NCI-H82 (cell line): ENCODE measurements at regions not wholly inside any gene's neighbourhood (a gene's known extent, or its start where the extent isn't known, plus 50 kb on each side); places are given as distances from the start of the nearest gene placed in this dataset.

Experiments used
- DNase-seq: peaks from one replicate; lab custom pipeline; 2025; lab: John Stamatoyannopoulos, UW

DNA sequence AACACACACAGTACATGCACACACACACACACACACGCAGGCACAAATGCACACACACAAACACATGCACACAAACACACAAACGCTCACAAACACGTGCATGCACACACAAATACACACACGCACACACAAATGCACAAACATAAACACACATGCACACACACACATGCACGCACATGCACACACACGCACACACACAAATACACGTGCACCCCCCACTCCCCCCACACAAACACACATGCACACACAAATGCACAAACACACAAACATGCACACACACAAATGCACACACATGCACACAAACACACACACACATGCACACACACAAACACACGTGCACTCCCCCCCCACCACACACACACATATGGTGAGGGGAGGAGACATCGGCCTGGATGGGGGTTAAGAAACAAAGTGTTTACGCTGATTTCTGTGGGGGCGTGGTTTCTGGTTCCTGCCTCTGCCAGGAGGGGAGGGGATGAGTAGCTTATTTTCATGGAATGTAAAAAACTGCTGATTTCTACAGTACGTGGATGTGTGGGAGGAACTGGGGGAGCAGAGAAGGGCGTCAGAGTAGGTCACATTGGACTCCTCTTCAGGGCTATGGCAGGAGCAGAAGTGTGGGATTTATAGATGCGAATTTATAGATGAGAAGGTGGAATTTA, 607.2 kb downstream of the QKI start:
- DNase-seq: no peak

DNA sequence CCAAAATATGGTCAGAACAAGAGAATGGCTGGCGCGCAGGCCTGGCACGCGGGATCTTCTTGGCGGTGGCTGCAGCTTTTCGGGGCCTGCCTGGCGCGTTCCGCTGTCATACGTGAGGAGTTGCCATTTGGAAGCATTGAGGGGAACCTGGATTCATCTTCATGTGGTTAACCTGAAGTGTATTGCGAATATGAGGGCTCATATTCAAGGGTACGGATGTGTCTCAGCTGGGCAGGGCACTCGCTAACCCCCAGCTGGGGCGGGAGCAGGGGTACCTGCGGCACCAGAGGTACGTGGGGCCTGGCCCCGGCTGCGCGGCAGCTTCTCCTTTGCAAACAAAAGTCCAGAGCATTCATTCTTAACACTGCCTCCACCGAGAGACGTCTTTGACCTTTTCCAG, 605.6 kb downstream of the QKI start:
- DNase-seq: no peak

DNA sequence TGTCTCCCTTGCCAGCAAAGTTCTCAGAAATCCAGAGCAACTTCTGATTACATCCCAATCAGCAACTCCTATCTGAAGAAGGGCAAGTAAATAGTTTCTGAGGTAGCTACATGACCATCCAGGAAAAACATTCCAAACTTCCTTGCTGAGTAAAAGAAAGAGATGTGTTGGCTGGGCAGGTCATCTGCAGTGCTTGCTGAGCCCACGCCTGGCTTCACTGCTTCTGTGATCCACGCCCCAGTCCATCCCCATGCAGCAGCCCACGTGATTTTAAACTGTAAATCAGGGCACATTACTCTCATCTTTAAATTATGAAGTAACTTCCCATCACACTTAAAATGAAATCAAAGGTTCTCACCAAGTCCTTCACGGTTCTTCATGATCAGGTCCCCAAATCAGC, 603.6 kb downstream of the QKI start:
- DNase-seq: no peak

DNA sequence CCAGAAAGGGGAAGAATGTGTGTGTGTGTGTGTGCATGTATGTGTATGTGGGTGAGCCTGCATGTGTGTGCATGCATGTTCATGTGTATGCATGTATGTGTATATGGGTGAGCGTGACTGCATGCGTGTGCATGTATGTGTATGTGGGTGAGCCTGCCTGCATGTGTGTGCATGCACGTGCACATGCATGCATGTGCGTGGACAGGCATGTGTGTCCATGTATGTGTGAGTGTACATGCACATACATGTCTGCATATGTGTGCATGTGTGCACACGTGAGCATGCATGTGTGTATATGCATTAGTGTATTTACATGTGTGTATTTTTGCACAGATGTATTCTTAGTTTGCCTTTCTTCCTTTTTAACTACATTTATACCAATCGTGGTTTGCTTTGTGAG, 601.5 kb downstream of the QKI start:
- DNase-seq: no peak

DNA sequence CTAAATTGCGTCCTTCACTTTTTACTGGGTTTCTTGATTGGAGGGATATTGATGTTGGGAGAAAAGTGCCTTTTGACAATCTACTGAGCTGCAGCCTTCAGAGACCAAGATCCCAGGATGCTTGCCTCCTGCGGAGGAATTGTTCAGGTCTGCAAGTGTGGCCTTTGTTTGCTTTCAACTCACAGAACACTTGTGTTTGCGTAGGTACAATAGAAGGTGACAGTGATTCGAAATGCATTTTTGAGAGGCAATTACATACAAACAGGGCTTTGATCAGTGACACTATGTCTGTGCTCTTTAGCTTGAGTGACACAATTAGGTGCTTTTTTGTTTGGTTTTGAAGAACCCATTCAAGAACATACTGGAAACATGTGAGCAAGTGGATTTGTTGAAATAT, 600.6 kb downstream of the QKI start:
- no peak for DNase-seq

DNA sequence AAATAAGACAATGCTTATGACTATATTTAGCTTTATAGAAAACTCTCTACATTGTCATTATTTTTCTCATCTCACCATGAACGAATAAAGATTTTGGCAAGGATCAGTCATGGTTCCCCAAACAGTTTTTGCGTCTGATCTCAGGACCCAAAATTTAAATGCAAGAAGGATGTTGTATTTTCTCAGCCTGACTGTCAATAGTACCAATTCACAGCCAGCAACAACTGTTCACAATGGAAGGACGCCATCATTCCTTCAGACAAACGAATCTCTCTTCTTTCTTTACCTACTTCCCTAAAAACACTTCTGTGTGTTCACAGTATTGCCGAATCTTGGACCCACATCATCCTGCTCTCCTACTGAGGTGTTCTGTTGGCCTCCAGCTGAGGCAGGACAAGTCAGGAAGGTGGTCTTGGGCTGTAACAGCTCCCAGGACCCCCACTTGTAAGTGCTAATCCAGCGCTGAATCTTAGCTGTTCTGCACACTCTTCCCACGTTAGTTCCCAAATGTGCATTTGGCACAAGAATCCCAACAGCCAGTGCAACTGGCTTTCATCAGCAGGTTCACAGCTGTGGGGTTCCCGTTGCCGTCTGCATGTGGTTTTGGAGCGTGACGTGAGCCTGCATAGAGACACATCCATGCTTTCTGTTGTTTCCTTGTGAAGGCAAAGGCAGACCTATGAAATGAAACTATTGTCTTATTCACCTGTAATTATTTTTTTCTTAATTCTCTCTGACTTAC, 600.0 kb downstream of the QKI start:
- no peak for DNase-seq

DNA sequence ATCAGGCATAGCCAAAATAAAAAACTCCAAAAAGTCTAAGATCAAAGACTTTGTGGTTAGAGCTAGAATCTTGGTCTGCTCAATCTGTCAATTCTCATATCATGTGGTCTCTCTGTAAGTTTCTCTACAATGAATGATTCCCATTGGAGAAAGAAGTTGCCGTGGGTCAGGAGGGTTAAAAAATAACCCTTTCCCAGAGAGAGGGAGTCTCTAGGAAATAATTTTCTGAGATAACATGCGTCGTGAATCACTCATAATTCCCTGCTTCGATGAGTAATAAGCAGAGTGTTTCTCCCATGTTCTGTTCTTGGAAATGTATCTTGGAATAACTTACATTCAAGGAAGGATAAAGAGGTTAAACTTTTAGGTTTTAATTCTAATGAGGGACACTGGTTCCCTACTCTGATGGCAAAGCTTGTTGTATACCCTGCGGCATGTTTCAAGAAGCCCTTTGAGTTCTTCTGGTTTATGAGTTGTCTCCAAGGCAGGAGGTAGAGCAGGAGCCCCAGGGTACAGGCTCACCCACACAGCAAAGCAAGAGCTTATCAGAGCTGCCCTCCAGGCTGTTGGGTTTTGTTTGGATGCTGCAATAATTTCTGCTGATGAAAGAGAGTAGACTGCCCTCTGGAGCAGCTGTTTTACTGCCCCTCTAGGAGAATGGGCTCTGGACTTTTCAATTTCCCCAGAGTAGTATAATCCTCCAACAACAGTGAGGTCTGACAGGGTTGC, 599.1 kb downstream of the QKI start:
- no peak for DNase-seq

DNA sequence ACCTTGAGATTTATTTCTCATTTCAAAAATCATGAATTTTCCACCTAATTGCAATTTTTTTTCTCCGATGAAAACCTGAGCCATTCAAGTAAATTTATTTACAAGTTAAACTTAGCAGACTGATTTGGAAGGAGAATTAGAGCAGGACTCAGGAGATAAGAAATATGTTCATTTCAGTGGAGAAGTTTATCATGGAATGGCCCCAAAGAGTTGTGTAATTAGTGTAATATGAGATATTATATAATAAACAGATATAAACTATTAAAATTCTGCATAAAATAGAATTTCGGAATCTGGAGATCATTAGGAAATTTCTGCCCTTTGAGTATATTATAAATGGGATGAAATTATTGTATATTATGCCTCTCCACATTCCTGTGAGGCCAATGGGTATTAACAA, 596.8 kb downstream of the QKI start:
- DNase-seq: no peak

DNA sequence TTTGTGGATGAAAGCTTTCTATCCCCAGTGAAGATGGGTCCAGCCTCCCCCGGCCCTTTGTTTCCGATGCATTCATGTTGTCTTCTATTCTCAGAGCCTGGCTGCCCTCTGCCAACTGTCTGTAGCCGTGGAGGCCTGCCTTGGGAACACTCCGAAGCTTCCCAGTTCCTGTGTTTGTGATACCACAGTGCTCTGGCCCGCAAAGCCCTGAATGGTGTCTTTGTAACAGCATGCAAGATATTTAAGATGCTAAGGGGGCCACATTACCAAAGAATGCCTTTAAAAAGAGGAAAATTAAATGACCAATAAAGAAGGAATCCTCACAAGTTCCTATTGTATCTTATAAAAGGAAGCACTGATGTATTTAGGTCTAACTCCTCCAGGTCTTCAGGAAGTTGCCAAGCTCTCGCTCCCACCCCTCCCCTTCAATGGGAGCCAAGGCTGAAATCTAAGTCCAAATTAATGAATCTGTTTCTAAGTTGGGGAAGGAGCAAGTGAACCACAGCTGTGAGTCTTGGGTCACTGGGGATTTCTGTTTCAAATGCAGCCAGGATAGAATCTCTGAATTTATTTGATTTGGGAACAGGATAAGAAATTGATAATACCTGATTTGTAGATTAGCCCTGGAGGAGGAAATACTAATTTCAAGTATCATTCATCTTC, 596.1 kb downstream of the QKI start:
- no peak for DNase-seq

DNA sequence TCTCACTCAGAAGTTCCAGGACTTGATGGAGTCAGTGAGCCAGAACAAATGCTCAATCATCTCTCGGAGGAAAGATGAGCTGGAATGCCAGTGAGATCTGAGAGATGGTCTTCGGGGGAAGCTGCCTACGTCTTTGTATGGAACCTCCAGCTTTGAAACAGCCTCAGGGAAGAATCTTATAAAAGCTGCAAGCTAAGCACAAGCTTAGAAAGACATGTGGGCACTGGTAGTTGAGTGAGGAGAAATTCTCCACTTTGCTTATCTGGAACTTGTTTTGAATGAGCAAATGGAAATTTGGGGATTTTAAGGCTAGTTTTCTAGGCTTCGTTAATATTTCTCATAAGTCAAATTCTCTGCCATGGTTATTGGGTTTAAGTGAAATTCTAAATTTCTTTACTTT, 594.4 kb downstream of the QKI start:
- DNase-seq: no peak

DNA sequence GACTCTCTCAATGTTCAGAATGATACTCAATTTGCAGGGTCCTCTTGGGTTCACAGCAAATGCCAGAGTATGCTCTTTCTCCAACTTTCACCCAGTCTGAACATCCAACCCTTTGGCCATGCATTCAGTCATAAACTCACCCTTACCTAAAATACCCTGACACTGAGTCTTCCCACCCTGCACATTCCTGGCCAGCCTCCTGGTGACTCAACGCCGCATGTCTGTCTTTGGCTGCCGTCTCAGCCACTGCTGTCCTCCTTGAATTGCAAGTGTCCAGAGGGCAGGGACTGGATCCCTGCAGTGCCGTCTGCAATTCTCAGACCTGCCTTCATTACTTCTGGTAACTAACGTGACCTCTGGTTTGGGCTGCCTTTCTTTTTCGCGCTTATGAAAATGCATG, 593.4 kb downstream of the QKI start:
- DNase-seq: no peak

DNA sequence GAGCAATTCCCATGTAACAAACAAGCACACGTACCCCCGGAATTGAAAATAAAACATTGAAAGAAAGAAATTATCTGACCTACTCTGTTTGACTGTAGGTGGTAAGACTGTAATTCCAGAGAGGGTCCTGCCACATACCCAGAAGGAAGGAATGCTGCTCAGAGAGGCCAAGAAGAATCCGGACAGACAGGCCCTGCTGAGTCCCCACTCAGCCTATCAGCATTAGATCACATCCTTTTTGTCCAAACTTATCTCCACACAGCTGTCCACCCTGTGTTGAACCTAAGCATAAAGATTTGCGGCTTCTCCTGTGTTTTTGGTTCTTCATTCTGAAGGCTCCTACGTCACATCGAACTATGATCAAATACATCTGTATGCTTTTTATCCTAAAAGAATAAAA, 591.9 kb downstream of the QKI start:
- DNase-seq: no peak

DNA sequence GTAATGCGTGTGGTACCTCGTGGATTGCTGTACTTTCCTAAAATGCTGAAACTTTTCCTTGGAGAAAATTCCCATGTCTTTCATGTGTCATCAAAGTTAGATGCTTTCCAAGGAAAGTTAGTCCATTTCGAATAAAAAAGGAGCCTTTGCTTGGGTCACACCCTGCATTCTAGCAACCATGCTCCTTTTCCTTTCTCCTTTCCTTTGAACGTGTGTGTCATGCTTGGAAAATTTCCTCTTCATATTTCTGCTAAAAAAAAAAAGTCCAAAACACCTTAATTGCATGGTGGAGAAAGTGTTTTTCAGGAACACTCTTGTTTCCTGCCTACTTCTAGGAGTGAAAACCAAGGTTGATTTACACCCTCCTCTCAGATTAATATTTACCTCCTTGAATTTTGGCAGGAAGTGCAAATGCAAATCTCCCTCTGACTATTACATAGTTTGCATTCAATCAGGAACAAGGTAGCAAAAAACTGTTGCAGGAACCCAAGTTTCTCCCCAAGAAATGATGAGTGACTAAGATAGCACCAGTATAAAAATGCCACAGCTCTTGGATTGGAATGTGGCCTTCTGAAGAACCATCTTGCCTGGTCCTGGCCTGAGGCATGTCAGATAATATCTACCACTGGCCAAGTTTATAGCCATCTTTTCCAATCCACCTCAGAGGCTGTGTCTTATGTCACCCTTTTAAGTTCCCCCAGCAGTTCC, 590.6 kb downstream of the QKI start:
- no peak for DNase-seq

DNA sequence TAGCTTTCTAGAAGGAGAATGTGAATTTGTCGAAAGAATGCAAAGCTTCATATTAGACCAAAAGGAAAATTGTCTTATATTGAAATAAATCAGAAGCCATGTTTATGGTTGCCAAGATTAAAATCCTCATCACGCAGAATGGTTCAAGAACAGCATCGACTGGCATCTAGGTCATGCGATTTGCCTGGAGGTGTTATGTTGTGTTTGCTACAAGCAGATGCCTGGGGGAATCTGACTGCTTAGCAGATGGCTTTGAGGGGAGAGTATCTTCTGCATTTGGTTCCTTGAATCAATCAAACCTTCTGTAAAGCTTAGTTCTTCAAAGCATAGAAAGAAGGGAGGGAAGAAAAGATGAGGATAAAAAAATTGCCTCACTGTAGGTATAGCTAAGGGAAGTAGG, 585.8 kb downstream of the QKI start:
- DNase-seq: no peak

DNA sequence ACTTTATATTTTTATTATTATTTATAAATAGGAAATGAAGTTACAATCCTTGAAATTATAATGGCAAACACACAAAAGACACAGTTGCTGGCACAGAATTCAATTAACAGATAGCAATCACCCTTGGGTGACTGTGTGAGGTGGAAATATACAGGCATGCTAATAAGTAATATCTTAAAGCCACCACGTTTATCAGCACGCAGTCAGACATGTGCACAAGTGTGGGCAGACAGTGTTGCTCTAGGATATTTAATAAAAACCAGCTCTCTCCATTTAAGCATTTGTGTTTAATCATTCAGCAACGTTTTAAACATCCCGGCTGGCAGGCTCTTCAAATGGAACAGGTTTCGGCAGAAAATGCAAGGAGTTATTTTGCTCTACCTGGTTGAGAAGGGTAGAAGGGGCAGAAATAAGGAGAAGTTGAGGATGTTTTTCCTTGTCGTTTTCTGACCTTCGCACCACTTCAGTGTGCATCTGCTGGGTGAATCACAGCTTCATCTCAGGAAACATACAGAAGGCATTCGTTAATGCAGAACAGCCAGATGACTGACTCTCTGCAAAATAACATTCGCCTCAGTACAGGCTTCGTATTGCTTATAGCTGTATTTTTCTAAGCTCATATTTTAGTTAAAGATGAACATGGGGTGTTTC, 585.1 kb downstream of the QKI start:
- no peak for DNase-seq

DNA sequence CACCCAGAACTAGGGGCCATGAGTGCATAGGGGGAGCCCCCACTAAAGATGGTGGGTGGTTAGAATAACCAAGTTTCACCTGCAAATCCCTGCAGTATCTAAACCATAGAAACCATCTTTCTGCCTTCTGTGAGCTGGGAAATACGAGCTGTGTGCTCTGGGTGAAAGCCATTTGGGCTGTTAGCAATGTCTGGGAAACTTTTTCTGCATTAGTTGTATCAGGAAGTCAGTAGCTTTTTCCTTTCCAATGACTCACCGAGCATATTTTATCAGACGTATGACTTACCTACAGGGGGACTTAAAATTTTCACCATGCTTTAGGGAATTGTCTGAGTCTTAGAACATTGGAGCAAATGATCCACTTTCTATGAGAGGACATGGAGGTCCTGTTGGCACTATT, 584.0 kb downstream of the QKI start:
- no peak for DNase-seq

DNA sequence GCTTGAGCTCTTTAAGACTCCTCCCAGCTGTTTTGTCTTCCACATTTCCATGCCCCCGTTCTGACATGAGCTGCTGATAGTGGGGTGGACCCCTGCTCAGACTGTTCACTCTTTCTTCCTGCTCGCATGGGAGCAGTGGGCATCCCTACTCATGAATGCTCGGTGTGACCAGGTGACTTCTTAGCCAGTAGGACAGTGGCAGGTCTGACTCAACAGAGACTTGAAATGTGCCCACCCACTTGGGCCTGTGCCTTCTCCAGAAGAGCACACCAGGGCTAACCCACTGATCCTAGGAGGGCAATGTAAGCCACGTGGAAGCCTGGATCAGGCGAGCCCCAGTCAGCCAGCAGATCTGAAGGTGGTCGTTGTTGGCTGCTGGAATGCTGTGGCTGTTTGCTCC, 582.0 kb downstream of the QKI start:
- no peak for DNase-seq

DNA sequence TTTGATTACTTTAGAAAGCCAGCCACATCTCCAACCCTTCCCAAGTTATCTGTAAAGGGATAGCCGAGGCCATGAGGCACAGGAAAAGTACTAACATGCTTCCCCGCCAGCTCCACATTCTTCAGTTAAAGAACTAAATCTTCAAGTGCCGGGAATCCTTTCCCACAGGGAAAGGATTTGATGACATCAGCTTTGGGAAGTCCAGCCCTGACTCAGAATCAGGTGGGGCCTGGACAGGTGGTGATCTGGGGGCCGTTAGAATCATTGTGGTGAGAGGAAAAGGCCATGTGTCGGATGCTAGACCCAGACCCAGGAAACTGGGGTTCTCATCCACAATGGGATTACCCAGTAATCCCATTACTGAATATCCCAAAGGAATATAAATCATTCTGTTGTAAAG, 580.0 kb downstream of the QKI start:
- peak; percentile 78 for DNase-seq

DNA sequence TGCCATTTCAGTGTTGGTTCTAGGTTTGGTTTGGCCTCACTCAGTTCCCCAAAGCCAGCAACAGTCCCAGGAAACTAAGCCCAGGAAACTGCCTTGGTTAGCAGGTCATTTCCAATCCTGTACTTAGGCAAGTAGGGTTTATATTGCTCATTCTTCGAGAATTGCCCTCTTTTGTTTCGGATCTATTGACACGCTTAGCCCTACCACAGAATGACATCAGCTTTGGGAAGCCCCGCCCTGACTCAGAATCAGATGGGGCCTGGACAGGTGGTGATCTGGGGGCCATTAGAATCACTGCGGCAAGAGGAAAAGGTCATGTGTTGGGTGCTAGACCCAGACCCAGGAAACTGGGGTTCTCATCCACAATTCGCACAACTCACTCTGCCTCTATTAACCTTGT, 578.2 kb downstream of the QKI start:
- DNase-seq: no peak

DNA sequence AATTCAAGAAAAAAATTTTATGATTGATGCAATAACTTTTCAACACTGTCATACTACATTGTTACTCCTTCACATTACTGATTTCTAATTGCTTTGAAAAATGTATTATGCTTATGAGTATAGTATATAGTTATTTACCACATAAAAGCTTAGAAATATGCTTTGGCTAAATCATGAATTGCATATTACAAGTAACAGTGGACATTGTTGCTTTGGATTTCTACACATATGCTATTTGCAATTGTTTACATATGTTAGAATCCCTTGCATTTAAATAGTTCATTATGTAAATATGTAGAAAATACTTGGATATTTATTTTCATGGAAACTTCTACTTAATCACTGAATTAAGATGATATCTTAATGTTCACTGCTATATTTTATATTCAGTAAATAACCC, 577.5 kb downstream of the QKI start:
- DNase-seq: no peak

DNA sequence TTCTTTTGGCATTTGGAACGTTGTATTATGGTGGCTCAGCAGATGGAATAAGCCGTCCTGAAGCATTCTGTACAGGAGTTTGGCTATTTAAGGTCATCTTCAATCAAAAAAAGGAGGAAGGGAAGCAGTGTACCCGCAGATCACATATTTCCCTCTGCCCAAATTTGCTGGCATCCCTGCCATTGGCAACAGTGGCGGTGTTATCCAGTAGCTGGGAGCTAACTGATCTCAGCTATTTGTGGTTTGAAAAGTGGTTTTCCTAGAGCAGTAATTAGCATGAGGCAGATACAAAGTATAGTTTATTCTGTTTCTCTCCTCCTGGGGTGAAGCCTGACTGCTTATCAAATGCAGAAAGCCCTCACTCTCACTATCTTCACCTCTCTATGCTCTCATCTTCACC, 576.8 kb downstream of the QKI start:
- DNase-seq: no peak

DNA sequence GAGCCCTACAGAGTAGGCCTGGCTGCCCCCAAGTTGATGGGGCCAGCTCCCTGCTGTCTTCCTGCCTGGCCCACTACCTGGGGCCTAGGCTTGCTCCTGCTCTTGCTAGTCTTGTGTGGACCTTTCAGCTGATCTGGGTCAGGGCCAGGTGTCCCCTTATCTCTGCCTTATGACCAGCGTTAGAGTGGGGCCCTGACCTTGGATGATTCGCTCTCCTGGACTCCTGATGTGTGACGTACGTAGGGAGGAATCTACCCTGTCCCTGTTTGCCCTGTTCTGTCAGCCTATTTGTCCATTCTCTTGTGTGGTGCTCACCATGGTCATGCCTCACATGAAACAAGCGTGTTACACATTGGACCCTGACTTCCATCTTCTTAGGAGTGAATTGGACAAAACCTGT, 571.8 kb downstream of the QKI start:
- DNase-seq: no peak
